Colonic mucosa (tissue), 4 donors: ENCODE measurements at regions not wholly inside any gene's neighbourhood (a gene's known extent, or its start where the extent isn't known, plus 50 kb on each side); places are given as distances from the start of the nearest gene placed in this dataset.

Experiments
- DNase-seq: peaks from one replicate; pipeline ENCODE4 v3.0.0-alpha.2; 2020
- H3K27ac ChIP-seq: fragments of 200-600 bp; one replicate; pipeline ENCODE4 v1.8.0; 2021
- H3K27me3 ChIP-seq: fragments of 200-600 bp; one replicate; pipeline ENCODE4 v1.8.0; 2021
- H3K36me3 ChIP-seq: fragments of 200-600 bp; one replicate; pipeline ENCODE4 v1.8.0; 2021
- H3K4me1 ChIP-seq: fragments of 200-600 bp; one replicate; pipeline ENCODE4 v1.8.0; 2021; ENCODE audit warnings: mild to moderate bottlenecking
- H3K4me3 ChIP-seq: fragments of 200-600 bp; one replicate; pipeline ENCODE4 v1.8.0; 2021
- H3K9ac ChIP-seq, 2 donors: one replicate each; pipeline ENCODE4 v1.7.0; 2013; ENCODE audit warnings: control low read depth in 2 of 2, low read depth in 2 of 2, low read length in 2 of 2
- H3K9me3 ChIP-seq: fragments of 200-600 bp; one replicate; pipeline ENCODE4 v1.8.0; 2021
- CTCF ChIP-seq: fragments of 200-600 bp; IDR thresholded peaks from one replicate; pipeline ENCODE4 v1.8.0; 2022; ENCODE audit warnings: antibody characterized with exemption, mild to moderate bottlenecking
- intact Hi-C: fragments of 100-400 bp; cut with DNase I; formaldehyde crosslinking; loops from one replicate; pipeline ENCODE4 v1.14.1; 2022
- donor health status: healthy.
- donor health status: DM: no; HTN: no; CAD: no.
- donor health status: DM: no; HTN: no; CAD: no.

DNA sequence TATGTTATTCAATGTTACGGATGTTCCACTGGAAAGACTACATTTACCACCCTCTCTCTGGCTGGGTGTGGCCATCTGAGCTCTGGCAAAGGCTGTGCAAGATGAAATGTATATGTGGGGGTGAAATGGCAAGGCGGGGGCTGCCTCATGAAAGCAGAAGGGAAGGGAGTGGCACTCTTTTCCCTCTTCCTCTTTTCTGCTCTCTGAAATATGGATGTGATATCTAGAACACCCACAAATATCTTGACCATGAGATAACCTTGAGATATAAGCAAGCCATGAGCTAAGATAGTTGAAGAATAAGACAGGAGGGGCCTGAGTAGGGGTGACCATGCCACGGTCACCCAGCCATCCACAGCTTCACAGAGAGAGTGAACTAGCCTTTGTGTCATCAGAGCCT, 367.8 kb upstream of the ID2 start:
- Histone ChIP-seq H3K4me3 (no peak overlapping the region), H3K36me3 (no peaks in the 10 kb centered on the region), H3K9ac (no peak overlapping the region), H3K9me3 (no peaks in the 10 kb centered on the region), H3K27me3 (no peaks in the 10 kb centered on the region), H3K27ac (no peak overlapping the region), H3K4me1 (no peaks in the 10 kb centered on the region)
- no peak for TF ChIP-seq CTCF
- intact Hi-C loops, result no loop called here
- no peak for DNase-seq

DNA sequence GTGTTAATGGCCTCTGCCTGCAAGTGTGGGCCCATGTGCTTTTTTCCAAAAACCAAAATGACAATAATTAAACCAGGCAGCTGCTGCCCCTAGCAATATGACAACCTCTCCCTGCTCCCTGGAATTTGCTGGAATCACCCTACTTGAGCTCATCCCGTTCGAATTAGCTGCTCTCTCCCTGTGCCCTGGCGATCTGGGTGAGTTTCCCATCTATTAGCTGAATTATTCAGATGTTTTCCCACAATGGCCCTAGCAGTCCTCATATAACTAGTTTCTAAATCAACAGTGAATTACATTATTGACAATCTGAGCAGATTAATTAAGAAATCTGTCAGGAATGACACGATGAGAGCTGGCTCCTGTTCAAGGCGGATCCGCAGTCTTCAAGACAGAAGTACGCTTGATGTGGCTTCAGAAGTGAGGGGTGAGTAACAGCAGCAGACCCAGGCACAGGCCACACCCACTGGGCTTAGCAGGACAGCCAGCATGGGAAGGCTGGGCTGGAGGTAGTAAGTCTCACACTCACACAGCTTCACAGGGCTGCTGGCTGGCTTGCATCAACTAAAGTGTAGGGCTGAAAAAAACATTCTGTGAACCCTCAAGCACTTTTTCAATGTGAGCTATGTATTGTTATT, 366.2 kb upstream of the ID2 start:
- no peak overlapping the region for H3K4me3 ChIP-seq
- no peaks in the 10 kb centered on the region for H3K27me3 ChIP-seq
- DNase-seq, result no peak
- H3K4me1 ChIP-seq, result no peaks in the 10 kb centered on the region
- H3K9ac ChIP-seq, result no peak overlapping the region
- no peak overlapping the region for H3K27ac ChIP-seq
- no peaks in the 10 kb centered on the region for H3K9me3 ChIP-seq
- H3K36me3 ChIP-seq, result no peaks in the 10 kb centered on the region
- TF ChIP-seq CTCF, result no peak
- intact Hi-C loops, result no loop called here

- peak; percentile 11 for DNase-seq
- no peak for TF ChIP-seq CTCF
- Histone ChIP-seq H3K9me3 (no peaks in the 10 kb centered on the region), H3K4me1 (no peaks in the 10 kb centered on the region), H3K9ac (no peak overlapping the region), H3K4me3 (no peak overlapping the region), H3K27me3 (no peaks in the 10 kb centered on the region), H3K27ac (no peak overlapping the region), H3K36me3 (no peaks in the 10 kb centered on the region)
- intact Hi-C loops, result no loop called here
Measured at GRCh38 chr2:8316356-8316755, 365.5 kb upstream of the ID2 start.

- intact Hi-C loops, result no loop called here
- Histone ChIP-seq H3K4me3 (no peak overlapping the region), H3K4me1 (no peaks in the 10 kb centered on the region), H3K9ac (no peak overlapping the region), H3K36me3 (no peaks in the 10 kb centered on the region), H3K9me3 (no peaks in the 10 kb centered on the region), H3K27me3 (no peaks in the 10 kb centered on the region), H3K27ac (no peak overlapping the region)
- TF ChIP-seq CTCF, result no peak
- DNase-seq, result peak; percentile 13
Measured at GRCh38 chr2:8317418-8317817, 364.4 kb upstream of the ID2 start.

DNA sequence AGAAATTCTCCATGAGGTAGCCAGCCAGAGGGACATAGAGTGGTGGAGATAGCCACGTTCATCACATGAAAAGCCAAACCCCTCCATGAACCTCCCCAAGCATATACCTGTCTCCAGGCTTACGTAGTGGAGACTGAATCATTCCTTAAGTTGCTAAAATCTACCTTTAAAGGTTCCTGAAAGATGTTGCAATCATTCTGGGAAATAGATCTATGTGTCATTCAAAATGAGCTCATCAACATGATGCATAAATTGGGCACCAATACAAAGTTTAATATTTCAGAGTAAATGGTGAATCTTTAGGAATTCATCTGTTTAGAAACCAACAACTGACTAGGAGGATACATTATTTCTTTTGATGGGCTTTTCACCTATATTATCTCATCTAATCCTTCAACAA, 362.6 kb upstream of the ID2 start:
- Histone ChIP-seq H3K27me3 (no peaks in the 10 kb centered on the region), H3K36me3 (no peaks in the 10 kb centered on the region), H3K4me1 (no peaks in the 10 kb centered on the region), H3K9me3 (no peaks in the 10 kb centered on the region), H3K27ac (no peak overlapping the region), H3K9ac (no peak overlapping the region), H3K4me3 (no peak overlapping the region)
- no peak for DNase-seq
- no peak for TF ChIP-seq CTCF
- intact Hi-C loops, result no loop called here
